ENCODE measurements at regions not wholly inside any gene's neighbourhood (a gene's known extent, or its start where the extent isn't known, plus 50 kb on each side); places are given as distances from the start of the nearest gene placed in this dataset.

- no peak for DNase-seq (ENCODE audit: low spot score)
- no peaks in the 10 kb centered on the region for H3K36me3 Mint-ChIP-seq (ENCODE audit: low read depth)
- no peaks in the 10 kb centered on the region for H3F3A ChIP-seq (replicated peaks; ENCODE audit: low read depth)
- peaks cover 9% of the 10 kb centered on the region for H3K4me1 Mint-ChIP-seq
- no peak overlapping the region for H3K27ac ChIP-seq (ENCODE audit: low read depth)
- H3K27ac Mint-ChIP-seq: no peak overlapping the region
- no peaks in the 10 kb centered on the region for H3K27me3 ChIP-seq (ENCODE audit: insufficient read depth)
- 0 out of 2 replicates have a peak, but pooled peaks cover 3% of the 10 kb centered on the region for H3K9me2 ChIP-seq (ENCODE audit: insufficient read depth)
- no peak overlapping the region for H3K4me3 ChIP-seq
- ATAC-seq: no peak
- no peaks in the 10 kb centered on the region for H3K79me2 ChIP-seq (replicated peaks; ENCODE audit: insufficient read depth)
- H3K4me1 ChIP-seq (ENCODE audit: insufficient read depth): peaks cover 10% of the 10 kb centered on the region
- no peak overlapping the region for H3K4me3 Mint-ChIP-seq
- no peaks in the 10 kb centered on the region for H3K9me3 Mint-ChIP-seq
- no peak for TF ChIP-seq ETS1 (IDR thresholded peaks at IDR 0.05)
- no peak for TF ChIP-seq REST (IDR thresholded peaks at IDR 0.05; ENCODE audit: unreplicated experiment)
- TF ChIP-seq STAT1 (IDR thresholded peaks at IDR 0.05; ENCODE audit: unreplicated experiment): no peak
- TF ChIP-seq CTCF (conservative IDR thresholded peaks at IDR 0.05; ENCODE audit: low read depth in 2 of 2): no peak
- TF ChIP-seq EZH2 (IDR thresholded peaks at IDR 0.05; ENCODE audit: low read depth, unreplicated experiment): no peak
- no peak for TF ChIP-seq CREB1 (CRISPR knock-in tag; IDR thresholded peaks at IDR 0.05; ENCODE audit: low read depth)
- TF ChIP-seq ZNF331 (CRISPR knock-in tag; IDR thresholded peaks at IDR 0.05; ENCODE audit: low read depth): no peak
- TF ChIP-seq ZNF462 (CRISPR knock-in tag; IDR thresholded peaks at IDR 0.05): no peak
- no peak for TF ChIP-seq POLR2AphosphoS5 (IDR thresholded peaks at IDR 0.05; ENCODE audit: low read depth)
- TF ChIP-seq ZNF114 (CRISPR knock-in tag; IDR thresholded peaks at IDR 0.05): no peak
- H3K36me3 ChIP-seq (ENCODE audit: insufficient read depth): no peaks in the 10 kb centered on the region
- no peak overlapping the region for H3K4me2 ChIP-seq
- H2AFZ ChIP-seq: peak overlapping the region; percentile 25
- H3K27me3 Mint-ChIP-seq (ENCODE audit: insufficient read depth, low read depth, poor library complexity): no peaks in the 10 kb centered on the region
- no peaks in the 10 kb centered on the region for H4K20me1 ChIP-seq (replicated peaks; ENCODE audit: insufficient read depth)
Observed at GRCh38 chr2:145059914-145060313, 540.0 kb upstream of the ZEB2 start.

All from GM23338 (cell line).